ENCODE measurements at regions not wholly inside any gene's neighbourhood (a gene's known extent, or its start where the extent isn't known, plus 50 kb on each side); places are given as distances from the start of the nearest gene placed in this dataset.
A peak's percentile ranks its signal among the peaks of the same experiment; 100 is the strongest.

GRCh38 chr4:96465834-96466233, 625.9 kb downstream of the PDHA2 start:
- H3K9ac ChIP-seq (ENCODE audit: low read length) = no peak overlapping the region
- RAD21 ChIA-PET (ENCODE audit: low non-redundant PET in 1 of 2, low total read pairs in 2 of 2, uncharacterized antibody in 2 of 2, unreplicated experiment in 2 of 2) = no interaction called here
- POLR2A ChIA-PET = no interaction called here
- H3K4me1 ChIP-seq (ENCODE audit: control insufficient read depth in 1 of 2, insufficient read depth in 2 of 2, low read length in 2 of 2) = no peaks in the 10 kb centered on the region
- no peaks in the 10 kb centered on the region for H3K79me2 ChIP-seq (ENCODE audit: insufficient read depth, low read length)
- intact Hi-C loops (cut with micrococcal nuclease) = no loop called here
- H3K4me3 ChIP-seq (replicated peaks in 1 of 2; ENCODE audit: low read depth in 1 of 2, low read length in 2 of 2) = no peak overlapping the region
- H3K36me3 ChIP-seq (ENCODE audit: control insufficient read depth in 1 of 2, insufficient read depth in 2 of 2, low read length in 2 of 2) = no peaks in the 10 kb centered on the region
- no peak overlapping the region for H2AFZ ChIP-seq (ENCODE audit: low read depth, low read length, poor library complexity, severe bottlenecking)
- no peaks in the 10 kb centered on the region for H4K20me1 ChIP-seq (ENCODE audit: insufficient read depth)
- no peaks in the 10 kb centered on the region for H3K27me3 ChIP-seq (ENCODE audit: insufficient read depth, low read length)
- H3K4me2 ChIP-seq (ENCODE audit: low read length) = no peak overlapping the region
- no peak for ATAC-seq
- TF ChIP-seq SIN3A (IDR thresholded peaks at IDR 0.05; ENCODE audit: low read depth) (no peak), CEBPB (IDR thresholded peaks at IDR 0.05; ENCODE audit: low read depth) (no peak), FOSL1 (IDR thresholded peaks at IDR 0.05; ENCODE audit: low read depth) (no peak)
- no peak overlapping the region for H3K27ac ChIP-seq (ENCODE audit: low read depth, low read length)
- no TSS peak for BruUV-seq (replicated peaks)
- DNase-seq (ENCODE audit: low read depth, low spot score) = no peak
- CTCF ChIA-PET = no interaction called here
- no peaks in the 10 kb centered on the region for H3K9me3 ChIP-seq (ENCODE audit: control insufficient read depth in 1 of 2, insufficient read depth in 1 of 2, low read depth in 1 of 2, low read length in 2 of 2)
- H3K9me2 ChIP-seq (ENCODE audit: insufficient read depth) = no peaks in the 10 kb centered on the region

GRCh38 chr4:96471956-96472867, 632.3 kb downstream of the PDHA2 start:
- no peak for TF ChIP-seq JUND (IDR thresholded peaks at IDR 0.05)
- TF ChIP-seq CBX3 (IDR thresholded peaks at IDR 0.05; ENCODE audit: low read depth) = no peak
- no peak for TF ChIP-seq POLR2A (IDR thresholded peaks at IDR 0.05; ENCODE audit: borderline replicate concordance, extremely low read depth, insufficient read depth, insufficient read length)
- no peak for TF ChIP-seq TCF7L2 (IDR thresholded peaks at IDR 0.05; ENCODE audit: borderline replicate concordance, extremely low read depth, insufficient read depth, insufficient read length)
- TF ChIP-seq CEBPB (IDR thresholded peaks at IDR 0.05; ENCODE audit: low read depth) = no peak
- TF ChIP-seq ATF3 (IDR thresholded peaks at IDR 0.05) = no peak
- TF ChIP-seq EGR1 (IDR thresholded peaks at IDR 0.05; ENCODE audit: low read depth) = no peak
- TF ChIP-seq ZFX (IDR thresholded peaks at IDR 0.05) = no peak
- no peak for TF ChIP-seq SIN3A (IDR thresholded peaks at IDR 0.05; ENCODE audit: low read depth)
- no peak for TF ChIP-seq YY1 (IDR thresholded peaks at IDR 0.05; ENCODE audit: extremely low read depth, insufficient replicate concordance, low read depth, low read length)
- TF ChIP-seq SP1 (IDR thresholded peaks at IDR 0.05; ENCODE audit: low read depth) = no peak
- no peak for TF ChIP-seq ZBTB33 (IDR thresholded peaks at IDR 0.05; ENCODE audit: extremely low read depth, insufficient replicate concordance, low read length)
- Histone ChIP-seq H2AFZ (ENCODE audit: low read depth, low read length, poor library complexity, severe bottlenecking) (peak overlapping the region; percentile 19), H3K9me2 (ENCODE audit: insufficient read depth) (no peaks in the 10 kb centered on the region), H3K27me3 (ENCODE audit: insufficient read depth, low read length) (no peaks in the 10 kb centered on the region), H3K4me3 (replicated peaks in 1 of 2; ENCODE audit: low read depth in 1 of 2, low read length in 2 of 2) (no peak overlapping the region), H3K4me1 (ENCODE audit: control insufficient read depth in 1 of 2, insufficient read depth in 2 of 2, low read length in 2 of 2) (peaks cover 0 to 6% of the 10 kb centered on the region in 2 experiments; a peak in 1 of 4 replicates), H3K79me2 (ENCODE audit: insufficient read depth, low read length) (no peaks in the 10 kb centered on the region), H3K36me3 (ENCODE audit: control insufficient read depth in 1 of 2, insufficient read depth in 2 of 2, low read length in 2 of 2) (no peaks in the 10 kb centered on the region), H3K27ac (ENCODE audit: low read depth, low read length) (no peak overlapping the region), H4K20me1 (ENCODE audit: insufficient read depth) (no peaks in the 10 kb centered on the region), H3K9ac (ENCODE audit: low read length) (no peak overlapping the region), H3K9me3 (ENCODE audit: control insufficient read depth in 1 of 2, insufficient read depth in 1 of 2, low read depth in 1 of 2, low read length in 2 of 2) (no peaks in the 10 kb centered on the region), H3K4me2 (ENCODE audit: low read length) (no peak overlapping the region)
- ChIA-PET RAD21 (ENCODE audit: low non-redundant PET in 1 of 2, low total read pairs in 2 of 2, uncharacterized antibody in 2 of 2, unreplicated experiment in 2 of 2) (no interaction called here), CTCF (no interaction called here), POLR2A (no interaction called here)
- BruUV-seq (replicated peaks) = no TSS peak
- ATAC-seq (no peak), DNase-seq (ENCODE audit: low read depth, low spot score) (no peak)
- intact Hi-C loops (cut with micrococcal nuclease) = no loop called here
